CD14-positive monocyte (primary cell): ENCODE measurements at regions not wholly inside any gene's neighbourhood (a gene's known extent, or its start where the extent isn't known, plus 50 kb on each side); places are given as distances from the start of the nearest gene placed in this dataset.

Source experiments
- DNase-seq, 3 donors: peaks; one replicate each; pipeline ENCODE4 v3.0.0-alpha.2; 2011 to 2022
- H2AFZ ChIP-seq: 2 replicates; pipeline ENCODE4 v1.6.0; 2012; ENCODE audit warnings: mild to moderate bottlenecking, low read depth, low read length, inconsistent platforms; ENCODE audit not compliant: insufficient read depth, poor library complexity, severe bottlenecking
- H3K27ac ChIP-seq, 2 donors: 1 replicate in 1 of 2; 2 replicates in 1 of 2; pipeline ENCODE4 v1.5.1; 2012 to 2013; ENCODE audit warnings: low read length in 2 of 2, control low read depth in 1 of 2, inconsistent platforms in 1 of 2, low read depth in 1 of 2, mild to moderate bottlenecking in 1 of 2
- H3K27me3 ChIP-seq, 2 donors: one replicate each; pipeline versions ENCODE4 v1.6.0 to v1.6.1; 2011 to 2013; ENCODE audit warnings: low read length in 2 of 2; ENCODE audit not compliant: control insufficient read depth in 2 of 2, insufficient read depth in 2 of 2
- H3K36me3 ChIP-seq, 2 donors: replicated peaks in 1 of 2; 1 replicate in 1 of 2; 2 replicates in 1 of 2; pipeline versions ENCODE4 v1.5.1 to v1.6.1; 2012 to 2013; ENCODE audit warnings: low read length in 2 of 2, control low read depth in 1 of 2, inconsistent platforms in 1 of 2, mild to moderate bottlenecking in 1 of 2; ENCODE audit not compliant: insufficient read depth in 2 of 2, control insufficient read depth in 1 of 2
- H3K4me1 ChIP-seq, 2 donors: 1 replicate in 1 of 2; 2 replicates in 1 of 2; pipeline versions ENCODE4 v1.5.1 to v1.6.1; 2012 to 2013; ENCODE audit warnings: low read length in 2 of 2, control low read depth in 1 of 2, inconsistent platforms in 1 of 2, mild to moderate bottlenecking in 1 of 2, moderate library complexity in 1 of 2; ENCODE audit not compliant: insufficient read depth in 2 of 2, control insufficient read depth in 1 of 2
- H3K4me2 ChIP-seq: replicated peaks from 2 replicates; pipeline ENCODE3; 2012; ENCODE audit warnings: low read length, moderate library complexity, mild to moderate bottlenecking; ENCODE audit not compliant: poor library complexity, severe bottlenecking; ENCODE audit errors: extremely low read depth
- H3K4me3 ChIP-seq, 3 experiments: fragments of 200-600 bp in 1 of 3; sonication (generic) in 1 of 3; replicated peaks in 1 of 3; 1 replicate in 2 of 3; 2 replicates in 1 of 3; pipeline ENCODE4 v1.5.1; 2011 to 2013; ENCODE audit warnings: low read length in 3 of 3, mild to moderate bottlenecking in 3 of 3, control low read depth in 2 of 3, low read depth in 2 of 3, inconsistent platforms in 1 of 3, moderate library complexity in 1 of 3
- H3K79me2 ChIP-seq: 2 replicates; pipeline ENCODE4 v1.6.0; 2012; ENCODE audit warnings: mild to moderate bottlenecking, control low read depth, inconsistent platforms, low read length, moderate library complexity; ENCODE audit not compliant: insufficient read depth
- H3K9ac ChIP-seq: 2 replicates; pipeline ENCODE4 v1.6.0; 2017; ENCODE audit warnings: low read length, mild to moderate bottlenecking; ENCODE audit not compliant: insufficient read depth, poor library complexity, severe bottlenecking
- H3K9me3 ChIP-seq, 2 donors: replicated peaks in 1 of 2; 1 replicate in 1 of 2; 2 replicates in 1 of 2; pipeline versions ENCODE4 v1.5.1 to v1.6.1; 2012 to 2013; ENCODE audit warnings: low read length in 2 of 2, control low read depth in 1 of 2; ENCODE audit not compliant: control insufficient read depth in 1 of 2, insufficient read depth in 1 of 2
- H4K20me1 ChIP-seq: 2 replicates; pipeline ENCODE4 v1.6.0; 2012; ENCODE audit warnings: mild to moderate bottlenecking, low read length, control low read depth, moderate library complexity; ENCODE audit not compliant: insufficient read depth
- H3K27ac Mint-ChIP-seq, 7 donors: one replicate each; pipeline ENCODE4 v1.8.0; 2020; ENCODE audit warnings: mild to moderate bottlenecking in 7 of 7, mixed read lengths in 7 of 7, moderate library complexity in 6 of 7, inconsistent platforms in 2 of 7
- H3K27me3 Mint-ChIP-seq, 3 donors: one replicate each; pipeline ENCODE4 v1.8.0; 2021 to 2022; ENCODE audit warnings: low read depth in 3 of 3, mild to moderate bottlenecking in 3 of 3, mixed read lengths in 3 of 3, moderate library complexity in 3 of 3, inconsistent platforms in 1 of 3
- H3K36me3 Mint-ChIP-seq, 2 donors: one replicate each; pipeline ENCODE4 v1.8.0; 2020; ENCODE audit warnings: mixed read lengths in 2 of 2, inconsistent platforms in 1 of 2, mild to moderate bottlenecking in 1 of 2
- H3K4me1 Mint-ChIP-seq: one replicate; pipeline ENCODE4 v1.8.0; 2020; ENCODE audit warnings: mild to moderate bottlenecking, mixed read lengths
- H3K4me3 Mint-ChIP-seq, 2 donors: one replicate each; pipeline ENCODE4 v1.8.0; 2020; ENCODE audit warnings: mild to moderate bottlenecking in 2 of 2, mixed read lengths in 2 of 2, moderate library complexity in 1 of 2
- H3K9me3 Mint-ChIP-seq, 7 donors: one replicate each; pipeline ENCODE4 v1.8.0; 2020 to 2022; ENCODE audit warnings: mixed read lengths in 7 of 7, mild to moderate bottlenecking in 6 of 7, moderate library complexity in 6 of 7, inconsistent platforms in 2 of 7
- WGBS: methylation state at CpG from one replicate; pipeline ENCODE4 v1.1.5; 2013; ENCODE audit warnings: missing lambda C conversion rate; ENCODE audit not compliant: insufficient coverage; 5-methylcytosine and 5-hydroxymethylcytosine counted together
- intact Hi-C, 2 donors: fragments of 100-400 bp; cut with micrococcal nuclease; formaldehyde crosslinking; loops; one replicate each; pipeline versions ENCODE4 v1.15.0 to v1.15.1; 2023
- TF ChIP-seq, protein P1 (sequence below): fragments of 200-600 bp; IDR thresholded peaks from one replicate; pipeline ENCODE4 v1.8.0; 2022; ENCODE audit warnings: antibody characterized with exemption, mild to moderate bottlenecking

- DNase-seq, result no peak
- Histone ChIP-seq H3K79me2 (no peaks in the 10 kb centered on the region), H3K27ac (no peak overlapping the region), H3K9ac (no peak overlapping the region), H3K4me1 (no peaks in the 10 kb centered on the region), H3K4me2 (no peak overlapping the region), H3K27me3 (no peaks in the 10 kb centered on the region), H3K9me3 (no peaks in the 10 kb centered on the region), H4K20me1 (no peaks in the 10 kb centered on the region), H3K36me3 (no peaks in the 10 kb centered on the region), H3K4me3 (no peak overlapping the region), H2AFZ (no peak overlapping the region)
- peaks cover 0 to 3% (median 0%) of the 10 kb centered on the region in 7 donors for H3K9me3 Mint-ChIP-seq
- no peak overlapping the region for H3K4me3 Mint-ChIP-seq
- H3K27ac Mint-ChIP-seq, result no peak overlapping the region
- intact Hi-C loops, result no loop called here
- no peaks in the 10 kb centered on the region for H3K4me1 Mint-ChIP-seq
- H3K27me3 Mint-ChIP-seq, result no peaks in the 10 kb centered on the region
- TF ChIP-seq, protein P1, sequence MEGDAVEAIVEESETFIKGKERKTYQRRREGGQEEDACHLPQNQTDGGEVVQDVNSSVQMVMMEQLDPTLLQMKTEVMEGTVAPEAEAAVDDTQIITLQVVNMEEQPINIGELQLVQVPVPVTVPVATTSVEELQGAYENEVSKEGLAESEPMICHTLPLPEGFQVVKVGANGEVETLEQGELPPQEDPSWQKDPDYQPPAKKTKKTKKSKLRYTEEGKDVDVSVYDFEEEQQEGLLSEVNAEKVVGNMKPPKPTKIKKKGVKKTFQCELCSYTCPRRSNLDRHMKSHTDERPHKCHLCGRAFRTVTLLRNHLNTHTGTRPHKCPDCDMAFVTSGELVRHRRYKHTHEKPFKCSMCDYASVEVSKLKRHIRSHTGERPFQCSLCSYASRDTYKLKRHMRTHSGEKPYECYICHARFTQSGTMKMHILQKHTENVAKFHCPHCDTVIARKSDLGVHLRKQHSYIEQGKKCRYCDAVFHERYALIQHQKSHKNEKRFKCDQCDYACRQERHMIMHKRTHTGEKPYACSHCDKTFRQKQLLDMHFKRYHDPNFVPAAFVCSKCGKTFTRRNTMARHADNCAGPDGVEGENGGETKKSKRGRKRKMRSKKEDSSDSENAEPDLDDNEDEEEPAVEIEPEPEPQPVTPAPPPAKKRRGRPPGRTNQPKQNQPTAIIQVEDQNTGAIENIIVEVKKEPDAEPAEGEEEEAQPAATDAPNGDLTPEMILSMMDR, result no peak
- no peaks in the 10 kb centered on the region for H3K36me3 Mint-ChIP-seq
- WGBS, result no CpG with 5 or more reads among the region's 3 CpGs
Measured at GRCh38 chr3:177746337-177746933, 549.2 kb upstream of the TBL1XR1 start.

GRCh38 chr3:177749836-177750235 lies 552.6 kb upstream of the TBL1XR1 start:
- H3K4me1 Mint-ChIP-seq, result peaks cover 3% of the 10 kb centered on the region
- H3K4me3 Mint-ChIP-seq, result no peak overlapping the region
- WGBS, result no CpG with 5 or more reads among the region's 1 CpG
- H3K27ac ChIP-seq, result no peak overlapping the region
- no peaks in the 10 kb centered on the region for H3K9me3 ChIP-seq
- no peak for DNase-seq
- H3K9me3 Mint-ChIP-seq, result peaks cover 0 to 5% (median 0%) of the 10 kb centered on the region in 7 donors
- no peak overlapping the region for H3K4me2 ChIP-seq
- intact Hi-C loops, result no loop called here
- H3K9ac ChIP-seq, result no peak overlapping the region
- H3K27me3 ChIP-seq, result no peaks in the 10 kb centered on the region
- no peaks in the 10 kb centered on the region for H3K36me3 Mint-ChIP-seq
- no peaks in the 10 kb centered on the region for H4K20me1 ChIP-seq
- H3K27me3 Mint-ChIP-seq, result no peaks in the 10 kb centered on the region
- no peak overlapping the region for H2AFZ ChIP-seq
- no peaks in the 10 kb centered on the region for H3K4me1 ChIP-seq
- no peak overlapping the region for H3K4me3 ChIP-seq
- TF ChIP-seq, protein P1, result no peak
- H3K27ac Mint-ChIP-seq, result no peak overlapping the region
- no peaks in the 10 kb centered on the region for H3K79me2 ChIP-seq
- no peaks in the 10 kb centered on the region for H3K36me3 ChIP-seq
